ENCODE measurements at regions not wholly inside any gene's neighbourhood (a gene's known extent, or its start where the extent isn't known, plus 50 kb on each side); places are given as distances from the start of the nearest gene placed in this dataset.

DNA sequence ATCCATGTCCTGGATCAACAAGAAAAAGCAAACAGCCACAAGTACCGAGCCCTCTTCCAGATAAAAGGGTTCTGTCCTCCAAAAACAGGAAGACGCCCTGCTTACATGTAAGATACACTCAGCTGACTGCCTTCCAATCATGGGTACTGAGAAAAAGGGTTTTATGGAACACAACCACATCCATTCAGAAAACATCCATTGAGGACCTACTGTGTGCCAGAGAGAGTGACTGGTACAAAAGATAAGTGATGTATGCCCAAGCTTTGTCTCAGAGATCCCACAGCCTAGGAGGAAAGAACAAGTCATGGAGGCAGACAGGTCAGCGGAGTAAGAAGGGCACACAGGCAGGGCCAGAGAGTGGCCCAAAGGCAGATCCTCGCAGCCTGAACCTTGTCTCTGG lies 94.8 kb upstream of the SSTR4 start (continued):
- TF ChIP-seq POLR2A (IDR thresholded peaks at IDR 0.05; ENCODE audit: insufficient read depth in 1 of 2, low read depth in 2 of 2, low read length in 2 of 2) (no peak), DNMT3B (CRISPR knock-in tag; conservative IDR thresholded peaks at IDR 0.05) (no peak), TAF1 (CRISPR knock-in tag; IDR thresholded peaks at IDR 0.05) (no peak), TBP (CRISPR knock-in tag; IDR thresholded peaks at IDR 0.05) (no peak), KDM3A (CRISPR knock-in tag; IDR thresholded peaks at IDR 0.05; ENCODE audit: low read depth) (no peak), CBX1 (IDR thresholded peaks at IDR 0.05; ENCODE audit: low read depth) (no peak), TCF7L2 (IDR thresholded peaks at IDR 0.05; ENCODE audit: low read depth, low read length) (no peak)
- TF ChIP-seq, protein P1, sequence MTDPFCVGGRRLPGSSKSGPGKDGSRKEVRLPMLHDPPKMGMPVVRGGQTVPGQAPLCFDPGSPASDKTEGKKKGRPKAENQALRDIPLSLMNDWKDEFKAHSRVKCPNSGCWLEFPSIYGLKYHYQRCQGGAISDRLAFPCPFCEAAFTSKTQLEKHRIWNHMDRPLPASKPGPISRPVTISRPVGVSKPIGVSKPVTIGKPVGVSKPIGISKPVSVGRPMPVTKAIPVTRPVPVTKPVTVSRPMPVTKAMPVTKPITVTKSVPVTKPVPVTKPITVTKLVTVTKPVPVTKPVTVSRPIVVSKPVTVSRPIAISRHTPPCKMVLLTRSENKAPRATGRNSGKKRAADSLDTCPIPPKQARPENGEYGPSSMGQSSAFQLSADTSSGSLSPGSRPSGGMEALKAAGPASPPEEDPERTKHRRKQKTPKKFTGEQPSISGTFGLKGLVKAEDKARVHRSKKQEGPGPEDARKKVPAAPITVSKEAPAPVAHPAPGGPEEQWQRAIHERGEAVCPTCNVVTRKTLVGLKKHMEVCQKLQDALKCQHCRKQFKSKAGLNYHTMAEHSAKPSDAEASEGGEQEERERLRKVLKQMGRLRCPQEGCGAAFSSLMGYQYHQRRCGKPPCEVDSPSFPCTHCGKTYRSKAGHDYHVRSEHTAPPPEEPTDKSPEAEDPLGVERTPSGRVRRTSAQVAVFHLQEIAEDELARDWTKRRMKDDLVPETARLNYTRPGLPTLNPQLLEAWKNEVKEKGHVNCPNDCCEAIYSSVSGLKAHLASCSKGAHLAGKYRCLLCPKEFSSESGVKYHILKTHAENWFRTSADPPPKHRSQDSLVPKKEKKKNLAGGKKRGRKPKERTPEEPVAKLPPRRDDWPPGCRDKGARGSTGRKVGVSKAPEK (CRISPR knock-in tag; IDR thresholded peaks at IDR 0.05; ENCODE audit: borderline replicate concordance): no peak
- TF ChIP-seq, protein P2, sequence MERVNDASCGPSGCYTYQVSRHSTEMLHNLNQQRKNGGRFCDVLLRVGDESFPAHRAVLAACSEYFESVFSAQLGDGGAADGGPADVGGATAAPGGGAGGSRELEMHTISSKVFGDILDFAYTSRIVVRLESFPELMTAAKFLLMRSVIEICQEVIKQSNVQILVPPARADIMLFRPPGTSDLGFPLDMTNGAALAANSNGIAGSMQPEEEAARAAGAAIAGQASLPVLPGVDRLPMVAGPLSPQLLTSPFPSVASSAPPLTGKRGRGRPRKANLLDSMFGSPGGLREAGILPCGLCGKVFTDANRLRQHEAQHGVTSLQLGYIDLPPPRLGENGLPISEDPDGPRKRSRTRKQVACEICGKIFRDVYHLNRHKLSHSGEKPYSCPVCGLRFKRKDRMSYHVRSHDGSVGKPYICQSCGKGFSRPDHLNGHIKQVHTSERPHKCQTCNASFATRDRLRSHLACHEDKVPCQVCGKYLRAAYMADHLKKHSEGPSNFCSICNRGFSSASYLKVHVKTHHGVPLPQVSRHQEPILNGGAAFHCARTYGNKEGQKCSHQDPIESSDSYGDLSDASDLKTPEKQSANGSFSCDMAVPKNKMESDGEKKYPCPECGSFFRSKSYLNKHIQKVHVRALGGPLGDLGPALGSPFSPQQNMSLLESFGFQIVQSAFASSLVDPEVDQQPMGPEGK (CRISPR knock-in tag; IDR thresholded peaks at IDR 0.05): no peak
- TF ChIP-seq, protein P3, sequence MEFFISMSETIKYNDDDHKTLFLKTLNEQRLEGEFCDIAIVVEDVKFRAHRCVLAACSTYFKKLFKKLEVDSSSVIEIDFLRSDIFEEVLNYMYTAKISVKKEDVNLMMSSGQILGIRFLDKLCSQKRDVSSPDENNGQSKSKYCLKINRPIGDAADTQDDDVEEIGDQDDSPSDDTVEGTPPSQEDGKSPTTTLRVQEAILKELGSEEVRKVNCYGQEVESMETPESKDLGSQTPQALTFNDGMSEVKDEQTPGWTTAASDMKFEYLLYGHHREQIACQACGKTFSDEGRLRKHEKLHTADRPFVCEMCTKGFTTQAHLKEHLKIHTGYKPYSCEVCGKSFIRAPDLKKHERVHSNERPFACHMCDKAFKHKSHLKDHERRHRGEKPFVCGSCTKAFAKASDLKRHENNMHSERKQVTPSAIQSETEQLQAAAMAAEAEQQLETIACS (CRISPR knock-in tag; IDR thresholded peaks at IDR 0.05): no peak

All from HepG2 (cell line).